Astrocyte (in vitro differentiated cells and primary cell): ENCODE measurements at regions not wholly inside any gene's neighbourhood (a gene's known extent, or its start where the extent isn't known, plus 50 kb on each side); places are given as distances from the start of the nearest gene placed in this dataset.

ENCODE experiments used
- EZH2 ChIP-seq: IDR thresholded peaks from 2 replicates; pipeline ENCODE4 v1.6.1; 2012; ENCODE audit warnings: mild to moderate bottlenecking, low read length, inconsistent platforms; ENCODE audit not compliant: insufficient read depth
- TF ChIP-seq, protein P1 (sequence below): IDR thresholded peaks from 2 replicates; pipeline ENCODE4 v1.5.1; 2011; ENCODE audit warnings: low read depth, mild to moderate bottlenecking, inconsistent platforms, low read length, moderate library complexity; ENCODE audit not compliant: insufficient read depth

- TF ChIP-seq, protein P1, sequence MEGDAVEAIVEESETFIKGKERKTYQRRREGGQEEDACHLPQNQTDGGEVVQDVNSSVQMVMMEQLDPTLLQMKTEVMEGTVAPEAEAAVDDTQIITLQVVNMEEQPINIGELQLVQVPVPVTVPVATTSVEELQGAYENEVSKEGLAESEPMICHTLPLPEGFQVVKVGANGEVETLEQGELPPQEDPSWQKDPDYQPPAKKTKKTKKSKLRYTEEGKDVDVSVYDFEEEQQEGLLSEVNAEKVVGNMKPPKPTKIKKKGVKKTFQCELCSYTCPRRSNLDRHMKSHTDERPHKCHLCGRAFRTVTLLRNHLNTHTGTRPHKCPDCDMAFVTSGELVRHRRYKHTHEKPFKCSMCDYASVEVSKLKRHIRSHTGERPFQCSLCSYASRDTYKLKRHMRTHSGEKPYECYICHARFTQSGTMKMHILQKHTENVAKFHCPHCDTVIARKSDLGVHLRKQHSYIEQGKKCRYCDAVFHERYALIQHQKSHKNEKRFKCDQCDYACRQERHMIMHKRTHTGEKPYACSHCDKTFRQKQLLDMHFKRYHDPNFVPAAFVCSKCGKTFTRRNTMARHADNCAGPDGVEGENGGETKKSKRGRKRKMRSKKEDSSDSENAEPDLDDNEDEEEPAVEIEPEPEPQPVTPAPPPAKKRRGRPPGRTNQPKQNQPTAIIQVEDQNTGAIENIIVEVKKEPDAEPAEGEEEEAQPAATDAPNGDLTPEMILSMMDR: no peak
- no peak for TF ChIP-seq EZH2
These were observed 117.6 kb upstream of the PLEKHG7 start for GRCh38 chr12:92585115-92585727.
